GM12892 (cell line): ENCODE measurements at regions not wholly inside any gene's neighbourhood (a gene's known extent, or its start where the extent isn't known, plus 50 kb on each side); places are given as distances from the start of the nearest gene placed in this dataset.

ENCODE experiments used
- DNase-seq: peaks from one replicate; pipeline ENCODE4 v3.0.0; 2011; ENCODE audit not compliant: insufficient read length
- FAIRE-seq: peaks from 2 replicates; lab custom pipeline; 2011; peaks lifted over from hg19 to GRCh38; lab: Jason Lieb, UNC
- POLR2A ChIP-seq: IDR thresholded peaks from 2 replicates; pipeline ENCODE4 v1.6.1; 2011; ENCODE audit warnings: low read depth, low read length, control low read depth
- POLR2AphosphoS5 ChIP-seq: IDR thresholded peaks from 2 replicates; pipeline ENCODE4 v1.6.1; 2011; ENCODE audit warnings: low read depth, low read length, control low read depth
- TAF1 ChIP-seq: IDR thresholded peaks from 2 replicates; pipeline ENCODE4 v1.6.1; 2011; ENCODE audit warnings: low read depth, mild to moderate bottlenecking, control low read depth, low read length, borderline replicate concordance

DNA sequence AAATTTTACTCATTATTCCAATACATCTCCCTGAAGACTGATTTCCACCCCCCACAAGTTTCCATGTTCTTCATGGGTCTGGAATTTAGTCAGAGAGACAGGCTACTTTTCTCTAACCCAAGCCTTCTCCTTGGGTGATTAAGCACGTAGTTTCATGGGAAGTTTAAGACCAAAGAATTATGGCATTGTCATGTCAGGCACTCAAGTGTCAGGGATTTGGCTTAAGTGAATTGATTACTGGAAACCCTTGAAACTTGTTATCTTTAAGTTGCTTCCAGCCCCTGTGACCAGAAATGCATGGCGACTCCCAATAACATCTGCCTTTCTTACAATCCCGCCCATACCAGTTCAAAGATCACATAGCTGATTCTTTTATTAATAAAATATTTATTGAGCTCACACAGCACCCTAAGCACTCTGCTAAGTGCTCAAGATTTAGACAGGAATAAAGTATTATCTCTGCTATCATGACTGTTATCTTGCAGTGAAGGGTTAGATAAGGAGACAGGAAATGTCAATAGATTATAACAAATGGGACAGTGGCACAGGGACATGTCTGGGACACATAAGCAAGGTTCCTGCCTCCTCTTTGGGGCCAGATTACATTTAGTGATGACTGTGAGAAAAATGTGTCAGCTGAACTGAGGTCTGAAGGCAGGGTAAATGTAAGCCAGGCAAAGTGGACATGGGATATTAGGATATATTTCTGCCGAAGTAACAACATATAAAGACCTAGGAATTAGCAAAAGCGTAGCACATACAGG lies 241.2 kb upstream of the TNC start:
- DNase-seq (no peak), FAIRE-seq (no peak)

DNA sequence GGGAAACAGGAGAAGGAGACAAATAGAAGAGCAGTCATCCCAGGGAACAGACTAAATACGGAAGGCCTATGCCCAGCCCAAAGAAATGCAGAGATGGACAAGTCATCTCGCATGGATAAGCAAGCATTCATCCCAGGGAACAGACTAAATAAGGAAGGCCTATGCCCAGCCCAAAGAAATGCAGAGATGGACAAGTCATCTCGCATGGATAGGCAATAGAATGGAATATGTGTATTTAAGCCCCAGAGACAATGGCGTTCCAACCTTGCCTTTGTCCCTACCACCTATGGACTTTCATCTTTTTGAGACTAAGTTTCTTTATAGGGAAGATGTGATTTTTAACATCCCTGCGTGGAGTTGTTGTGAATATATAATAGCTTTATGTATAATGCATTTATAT lies 242.2 kb upstream of the TNC start:
- DNase-seq (no peak), FAIRE-seq (no peak)
- TF ChIP-seq POLR2A (no peak), POLR2AphosphoS5 (no peak), TAF1 (no peak)

More for the DNA sequence above, 241.2 kb upstream of the TNC start:
- no peak for TF ChIP-seq POLR2A
- TF ChIP-seq TAF1: no peak
- TF ChIP-seq POLR2AphosphoS5: no peak

DNA sequence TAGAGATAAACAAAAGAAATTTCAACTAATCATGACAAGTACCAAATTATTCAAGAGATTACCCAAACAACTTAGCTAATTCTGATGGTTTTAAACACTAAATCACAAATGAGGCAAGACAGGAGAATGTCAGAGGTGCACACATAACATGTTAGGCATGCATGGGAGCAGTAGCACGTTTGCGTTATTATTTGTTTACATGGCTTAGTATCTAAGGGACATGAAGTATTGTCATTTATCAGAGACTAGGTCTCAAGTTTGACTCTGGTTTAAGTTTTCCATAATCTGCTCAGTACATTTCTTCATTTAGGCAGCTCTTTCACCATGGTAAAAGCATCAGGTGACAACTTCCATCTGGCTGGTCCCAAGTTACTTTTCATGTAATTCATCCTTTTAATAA lies 244.1 kb upstream of the TNC start:
- DNase-seq (no peak), FAIRE-seq (no peak)
- TF ChIP-seq POLR2A: no peak
- no peak for TF ChIP-seq POLR2AphosphoS5
- no peak for TF ChIP-seq TAF1

- TF ChIP-seq POLR2A (no peak), POLR2AphosphoS5 (no peak), TAF1 (no peak)
- DNase-seq: no peak
- FAIRE-seq: no peak
Measured at GRCh38 chr9:115362640-115363039, 244.7 kb upstream of the TNC start.

DNA sequence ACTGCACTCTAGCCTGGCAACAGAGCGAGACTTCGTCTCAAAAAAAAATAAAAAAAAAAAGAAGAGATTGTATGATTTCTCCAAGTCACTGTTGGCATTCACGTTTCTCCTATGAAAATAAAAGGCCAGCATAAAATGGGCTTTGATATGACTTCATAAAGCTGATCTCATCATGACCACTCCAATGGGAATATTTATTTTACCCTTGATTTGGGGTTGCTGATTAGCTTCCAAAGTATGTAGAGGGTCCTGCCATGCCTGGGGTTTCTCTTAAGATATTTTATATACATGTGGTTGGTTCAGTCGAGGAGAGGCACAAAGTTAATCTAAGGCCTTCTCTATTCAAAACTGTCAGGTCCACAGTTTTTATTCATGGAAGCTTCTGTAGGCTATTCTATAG lies 247.0 kb upstream of the TNC start:
- DNase-seq (no peak), FAIRE-seq (no peak)
- TF ChIP-seq POLR2AphosphoS5 (no peak), TAF1 (no peak), POLR2A (no peak)

- no peak for DNase-seq
- FAIRE-seq: no peak
Measured at GRCh38 chr9:115367321-115367720, 249.4 kb upstream of the TNC start.

GRCh38 chr9:115367780-115368525 lies 250.0 kb upstream of the TNC start:
- FAIRE-seq (no peak), DNase-seq (no peak)
- no peak for TF ChIP-seq POLR2AphosphoS5
- TF ChIP-seq POLR2A: no peak
- no peak for TF ChIP-seq TAF1

More at GRCh38 chr9:115367321-115367720, 249.4 kb upstream of the TNC start:
- no peak for TF ChIP-seq POLR2AphosphoS5
- TF ChIP-seq POLR2A: no peak
- TF ChIP-seq TAF1: no peak

GRCh38 chr9:115369322-115369957 lies 251.5 kb upstream of the TNC start:
- TF ChIP-seq POLR2A (no peak), POLR2AphosphoS5 (no peak), TAF1 (no peak)
- FAIRE-seq: no peak
- DNase-seq: no peak

GRCh38 chr9:115373000-115373709 lies 255.2 kb upstream of the TNC start:
- FAIRE-seq (no peak), DNase-seq (no peak)
- no peak for TF ChIP-seq POLR2A
- no peak for TF ChIP-seq TAF1
- TF ChIP-seq POLR2AphosphoS5: no peak

DNA sequence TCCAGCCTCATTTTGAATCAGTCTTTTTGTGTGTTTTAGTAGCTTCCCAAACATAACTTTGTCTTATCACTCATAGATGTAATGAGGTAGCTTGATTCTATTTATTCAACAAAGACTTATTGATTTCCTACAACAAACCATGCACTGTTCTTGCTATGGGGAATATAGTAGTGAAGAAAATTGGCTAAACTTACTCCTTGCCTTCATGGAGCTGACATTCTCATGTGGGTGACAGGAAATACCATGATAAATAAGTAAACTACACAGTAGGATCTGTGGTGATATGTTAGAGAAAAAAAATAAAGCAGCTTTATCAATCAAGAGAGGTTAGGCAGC lies 255.7 kb upstream of the TNC start:
- no peak for FAIRE-seq
- no peak for TF ChIP-seq POLR2AphosphoS5
- no peak for TF ChIP-seq TAF1
- no peak for TF ChIP-seq POLR2A

DNA sequence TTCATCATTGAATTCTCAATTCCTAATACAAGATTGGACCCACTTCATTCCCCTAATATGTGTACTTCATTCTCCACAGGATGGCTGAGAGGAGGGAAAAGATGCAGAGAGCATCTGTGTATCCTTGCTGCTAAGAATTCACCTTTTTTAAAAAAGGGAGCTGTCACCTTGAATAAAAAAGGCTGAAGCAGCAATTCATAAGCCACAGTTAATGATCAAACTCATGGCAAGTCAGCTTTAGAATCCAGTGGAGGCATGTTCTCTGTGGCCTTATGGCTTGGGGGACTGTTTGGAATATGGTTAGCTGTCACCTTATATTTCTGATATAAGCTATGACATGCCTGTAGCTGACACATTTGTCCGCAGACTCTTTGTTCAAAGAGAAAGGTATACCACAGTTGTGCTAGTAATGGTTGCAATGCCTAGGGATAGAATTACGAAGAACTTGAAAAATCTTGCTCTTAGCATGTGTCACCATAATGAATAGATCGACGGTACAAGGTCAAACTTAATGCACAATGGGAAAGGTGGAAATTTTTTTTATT lies 256.8 kb upstream of the TNC start:
- no peak for FAIRE-seq
- TF ChIP-seq TAF1 (no peak), POLR2AphosphoS5 (no peak), POLR2A (no peak)
- no peak for DNase-seq

More for the DNA sequence above, 255.7 kb upstream of the TNC start:
- no peak for DNase-seq
